ENCODE measurements at regions not wholly inside any gene's neighbourhood (a gene's known extent, or its start where the extent isn't known, plus 50 kb on each side); places are given as distances from the start of the nearest gene placed in this dataset.
"Not testable (repeated sequence)": the region's sequence is repeated elsewhere in the genome, so short reads cannot be mapped to it uniquely, and the experiment has no call there.

DNA sequence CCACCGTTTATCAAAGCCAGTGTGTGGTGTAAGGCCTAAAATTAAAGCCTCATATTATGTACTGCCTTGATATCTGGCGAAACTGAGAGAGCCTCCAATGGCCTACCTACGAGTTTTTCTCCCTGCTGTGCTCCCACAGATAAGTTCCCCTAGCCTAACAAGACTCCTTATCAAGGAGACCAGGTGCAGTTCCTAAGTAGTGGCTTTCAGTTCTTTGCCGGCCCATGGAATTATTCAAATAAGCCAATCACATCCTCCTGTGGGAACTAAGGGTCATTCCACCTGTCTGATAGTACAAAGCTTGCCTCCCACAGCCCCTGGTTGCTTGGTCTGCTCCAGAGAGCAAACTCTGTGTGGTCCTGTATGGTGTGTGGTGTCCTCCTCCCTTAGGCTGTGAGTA is 99.8 kb upstream of the TEX13C start:
- in situ Hi-C loops (cut with MboI; ENCODE audit: low pct_ligation_motif_present in 1 of 4, low pct_unique_long_range_greater_than_20kb in 1 of 4, low sequenced_read_pairs in 3 of 4), result no loop called here
- 52% methylated on average over 4 of the region's 4 CpGs; no CpG with 5 or more reads in 1 of the 2 donors for WGBS, 2 donors (ENCODE audit: low coverage in 1 of 2)

DNA sequence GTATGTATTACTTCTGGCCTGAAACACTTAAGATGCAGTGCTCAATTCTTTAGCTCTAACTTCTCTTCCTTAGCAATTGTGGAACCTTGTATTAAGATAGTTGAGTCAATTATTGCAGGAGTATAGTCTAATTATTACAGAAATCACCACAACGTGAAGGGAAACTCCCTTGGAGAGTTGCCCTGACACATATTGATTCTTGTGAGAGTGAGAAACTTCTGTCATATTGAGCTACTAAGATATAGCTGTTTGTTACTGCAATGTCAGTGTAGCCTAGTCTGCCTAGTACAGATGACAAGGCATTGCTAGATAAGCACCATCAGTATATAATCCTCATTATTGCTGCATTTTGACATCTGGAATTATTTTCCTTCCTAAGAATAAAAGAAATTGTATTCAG is 82.7 kb upstream of the TEX13C start:
- TF ChIP-seq, protein P1, sequence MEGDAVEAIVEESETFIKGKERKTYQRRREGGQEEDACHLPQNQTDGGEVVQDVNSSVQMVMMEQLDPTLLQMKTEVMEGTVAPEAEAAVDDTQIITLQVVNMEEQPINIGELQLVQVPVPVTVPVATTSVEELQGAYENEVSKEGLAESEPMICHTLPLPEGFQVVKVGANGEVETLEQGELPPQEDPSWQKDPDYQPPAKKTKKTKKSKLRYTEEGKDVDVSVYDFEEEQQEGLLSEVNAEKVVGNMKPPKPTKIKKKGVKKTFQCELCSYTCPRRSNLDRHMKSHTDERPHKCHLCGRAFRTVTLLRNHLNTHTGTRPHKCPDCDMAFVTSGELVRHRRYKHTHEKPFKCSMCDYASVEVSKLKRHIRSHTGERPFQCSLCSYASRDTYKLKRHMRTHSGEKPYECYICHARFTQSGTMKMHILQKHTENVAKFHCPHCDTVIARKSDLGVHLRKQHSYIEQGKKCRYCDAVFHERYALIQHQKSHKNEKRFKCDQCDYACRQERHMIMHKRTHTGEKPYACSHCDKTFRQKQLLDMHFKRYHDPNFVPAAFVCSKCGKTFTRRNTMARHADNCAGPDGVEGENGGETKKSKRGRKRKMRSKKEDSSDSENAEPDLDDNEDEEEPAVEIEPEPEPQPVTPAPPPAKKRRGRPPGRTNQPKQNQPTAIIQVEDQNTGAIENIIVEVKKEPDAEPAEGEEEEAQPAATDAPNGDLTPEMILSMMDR (IDR thresholded peaks at IDR 0.05), result no peak
- no peak for TF ChIP-seq POLR2AphosphoS5 (IDR thresholded peaks at IDR 0.05)
- TF ChIP-seq EP300 (IDR thresholded peaks at IDR 0.05; ENCODE audit: low read depth), result no peak
- no peak for TF ChIP-seq POLR2A (IDR thresholded peaks at IDR 0.05)
- no peaks in the 10 kb centered on the region for H3K9me3 ChIP-seq
- H3K4me1 ChIP-seq, result no peaks in the 10 kb centered on the region
- 13% methylated on average over 1 of the region's 1 CpG; no CpG with 5 or more reads in 1 of the 2 donors for WGBS, 2 donors (ENCODE audit: low coverage in 1 of 2)
- H3K27me3 ChIP-seq, result no peaks in the 10 kb centered on the region
- in situ Hi-C loops (cut with MboI; ENCODE audit: low pct_ligation_motif_present in 1 of 4, low pct_unique_long_range_greater_than_20kb in 1 of 4, low sequenced_read_pairs in 3 of 4) (no loop called here), intact Hi-C loops (cut with DNase I; ENCODE audit: low total_unique reads) (no loop called here)
- DNase-seq, result no peak
- H3K36me3 ChIP-seq, result no peaks in the 10 kb centered on the region
- no peak overlapping the region for H3K4me3 ChIP-seq
- H3K27ac ChIP-seq, result no peak overlapping the region

More for the DNA sequence above, 99.8 kb upstream of the TEX13C start:
- Histone ChIP-seq H3K4me3 (no peak overlapping the region), H3K27ac (no peak overlapping the region), H3K9me3 (no peaks in the 10 kb centered on the region), H3K27me3 (no peaks in the 10 kb centered on the region), H3K4me1 (no peaks in the 10 kb centered on the region), H3K36me3 (no peaks in the 10 kb centered on the region)
- intact Hi-C loops (cut with DNase I; ENCODE audit: low total_unique reads), result no loop called here
- no peak for DNase-seq
- TF ChIP-seq POLR2AphosphoS5 (IDR thresholded peaks at IDR 0.05) (no peak), EP300 (IDR thresholded peaks at IDR 0.05; ENCODE audit: low read depth) (no peak), POLR2A (IDR thresholded peaks at IDR 0.05) (no peak)
- TF ChIP-seq, protein P1 (IDR thresholded peaks at IDR 0.05), result no peak

DNA sequence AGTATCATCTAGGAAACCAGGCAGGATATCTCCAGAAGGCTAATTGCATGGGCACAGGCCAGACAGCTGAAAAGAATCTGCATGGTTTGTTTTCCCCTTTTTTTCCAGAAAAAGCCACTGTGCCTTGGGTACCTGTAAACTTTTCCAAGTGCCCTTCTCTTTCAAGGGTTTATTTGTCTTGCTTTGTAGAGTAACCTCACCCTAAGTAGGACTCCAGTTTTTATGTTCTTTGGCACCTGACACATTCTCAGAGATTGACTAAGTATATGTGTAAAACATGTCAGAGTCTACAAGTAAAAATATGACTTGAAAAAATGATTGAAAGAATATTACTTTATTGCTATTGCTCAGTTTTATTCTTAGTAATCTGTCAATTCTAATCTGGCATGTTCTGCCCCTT is 70.7 kb upstream of the TEX13C start:
- Histone ChIP-seq H3K27me3 (no peaks in the 10 kb centered on the region), H3K4me1 (no peaks in the 10 kb centered on the region), H3K4me3 (no peak overlapping the region), H3K9me3 (no peaks in the 10 kb centered on the region), H3K36me3 (no peaks in the 10 kb centered on the region), H3K27ac (no peak overlapping the region)
- intact Hi-C loops (cut with DNase I; ENCODE audit: low total_unique reads), result no loop called here
- no peak for DNase-seq
- in situ Hi-C loops (cut with MboI; ENCODE audit: low pct_ligation_motif_present in 1 of 4, low pct_unique_long_range_greater_than_20kb in 1 of 4, low sequenced_read_pairs in 3 of 4), result no loop called here
- TF ChIP-seq POLR2AphosphoS5 (IDR thresholded peaks at IDR 0.05), result no peak
- TF ChIP-seq, protein P1 (IDR thresholded peaks at IDR 0.05), result no peak
- TF ChIP-seq POLR2A (IDR thresholded peaks at IDR 0.05), result no peak
- TF ChIP-seq EP300 (IDR thresholded peaks at IDR 0.05; ENCODE audit: low read depth), result no peak

DNA sequence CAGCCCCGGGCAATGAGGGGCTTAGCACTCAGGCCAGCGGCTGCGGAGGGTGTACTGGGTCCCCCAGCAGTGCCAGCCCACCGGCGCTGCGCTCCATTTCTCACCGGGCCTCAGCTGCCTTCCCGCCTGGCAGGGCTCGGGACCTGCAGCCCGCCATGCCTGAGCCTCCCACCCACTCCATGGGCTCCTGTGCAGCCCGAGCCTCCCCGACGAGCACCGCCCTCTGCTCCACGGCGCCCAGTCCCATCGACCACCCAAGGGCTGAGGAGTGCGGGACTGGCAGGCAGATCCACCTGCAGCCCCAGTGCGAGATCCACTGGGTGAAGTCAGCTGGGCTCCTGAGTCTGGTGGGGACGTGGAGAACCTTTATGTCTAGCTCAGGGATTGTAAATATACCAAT is 63.9 kb upstream of the TEX13C start:
- H3K27me3 ChIP-seq; H3K36me3 ChIP-seq; H3K9me3 ChIP-seq; intact Hi-C loops (cut with DNase I; ENCODE audit: low total_unique reads); H3K4me3 ChIP-seq; DNase-seq; H3K27ac ChIP-seq; H3K4me1 ChIP-seq; in situ Hi-C loops (cut with MboI; ENCODE audit: low pct_ligation_motif_present in 1 of 4, low pct_unique_long_range_greater_than_20kb in 1 of 4, low sequenced_read_pairs in 3 of 4): not testable (repeated sequence)
- WGBS, 2 donors (ENCODE audit: low coverage in 1 of 2), result 90% methylated on average over 20 of the region's 20 CpGs; no CpG with 5 or more reads in 1 of the 2 donors

DNA sequence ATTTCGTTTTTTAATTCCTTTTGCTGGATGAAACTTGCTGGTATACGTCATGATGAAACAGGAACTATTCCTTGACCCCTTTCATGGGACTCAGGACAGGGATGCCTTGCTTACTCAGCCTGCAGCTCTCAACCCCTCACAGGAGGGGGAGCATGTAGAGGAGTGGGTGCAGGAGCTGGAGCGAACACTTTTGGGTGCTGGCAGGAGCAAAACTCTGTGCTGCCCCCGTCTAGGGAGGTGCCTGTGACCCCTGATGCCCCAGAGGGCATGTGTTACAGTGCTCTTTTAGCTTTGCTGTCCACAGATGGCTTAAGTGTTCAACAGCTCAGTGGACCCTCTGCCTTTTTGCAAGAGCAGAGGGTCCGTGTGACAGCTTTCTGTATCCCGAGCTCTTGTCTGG is 56.8 kb upstream of the TEX13C start:
- in situ Hi-C loops (cut with MboI; ENCODE audit: low pct_ligation_motif_present in 1 of 4, low pct_unique_long_range_greater_than_20kb in 1 of 4, low sequenced_read_pairs in 3 of 4), result no loop called here

More for the DNA sequence above, 56.8 kb upstream of the TEX13C start:
- Histone ChIP-seq H3K36me3 (no peaks in the 10 kb centered on the region), H3K4me1 (no peaks in the 10 kb centered on the region), H3K27ac (no peak overlapping the region), H3K4me3 (no peak overlapping the region), H3K9me3 (no peaks in the 10 kb centered on the region), H3K27me3 (no peaks in the 10 kb centered on the region)
- no peak for DNase-seq
- intact Hi-C loops (cut with DNase I; ENCODE audit: low total_unique reads), result no loop called here
- WGBS, 2 donors (ENCODE audit: low coverage in 1 of 2), result 62% methylated on average over 6 of the region's 6 CpGs; no CpG with 5 or more reads in 1 of the 2 donors
- no peak for TF ChIP-seq POLR2AphosphoS5 (IDR thresholded peaks at IDR 0.05)
- TF ChIP-seq, protein P1 (IDR thresholded peaks at IDR 0.05), result no peak
- no peak for TF ChIP-seq POLR2A (IDR thresholded peaks at IDR 0.05)
- TF ChIP-seq EP300 (IDR thresholded peaks at IDR 0.05; ENCODE audit: low read depth), result no peak
